GM13977 (cell line): ENCODE measurements at regions not wholly inside any gene's neighbourhood (a gene's known extent, or its start where the extent isn't known, plus 50 kb on each side); places are given as distances from the start of the nearest gene placed in this dataset.
A peak's percentile ranks its signal among the peaks of the same experiment; 100 is the strongest.

ENCODE experiments used
- DNase-seq: peaks from one replicate; pipeline ENCODE4 v3.0.0; 2012; ENCODE audit warnings: low spot score
- CTCF ChIP-seq: IDR thresholded peaks from 2 replicates; pipeline ENCODE4 v1.5.1; 2012; ENCODE audit warnings: mild to moderate bottlenecking, control low read depth; ENCODE audit not compliant: insufficient read depth; ENCODE audit errors: extremely low read depth, missing control alignments
- in situ Hi-C: fragments of 300-500 bp; cut with MboI; formaldehyde crosslinking; loops from one replicate; pipeline ENCODE4 v1.12.0; 2022; ENCODE audit warnings: low sequenced_read_pairs, low pct_unique_long_range_greater_than_20kb, mixed read lengths, inconsistent platforms; ENCODE audit not compliant: unreplicated experiment

- no peak for DNase-seq
- in situ Hi-C loops, result no loop called here
- TF ChIP-seq CTCF, result no peak
Observed at GRCh38 chr3:95705786-95706418, 1108.5 kb upstream of the EPHA6 start.

GRCh38 chr3:95707268-95707667 lies 1107.1 kb upstream of the EPHA6 start:
- no peak for TF ChIP-seq CTCF
- DNase-seq, result no peak
- in situ Hi-C loops, result no loop called here

- no peak for TF ChIP-seq CTCF
- no peak for DNase-seq
- in situ Hi-C loops, result no loop called here
Observed at GRCh38 chr3:95710684-95711083, 1103.7 kb upstream of the EPHA6 start.

GRCh38 chr3:95711789-95712188 lies 1102.6 kb upstream of the EPHA6 start:
- in situ Hi-C loops, result no loop called here
- no peak for DNase-seq
- peak; percentile 25 for TF ChIP-seq CTCF

- no peak for DNase-seq
- no peak for TF ChIP-seq CTCF
- in situ Hi-C loops, result no loop called here
Observed at GRCh38 chr3:95715128-95715527, 1099.3 kb upstream of the EPHA6 start.

- no peak for TF ChIP-seq CTCF
- no peak for DNase-seq
- in situ Hi-C loops, result no loop called here
Observed at GRCh38 chr3:95717048-95717447, 1097.3 kb upstream of the EPHA6 start.
